LNCaP clone FGC (cell line): ENCODE measurements at regions not wholly inside any gene's neighbourhood (a gene's known extent, or its start where the extent isn't known, plus 50 kb on each side); places are given as distances from the start of the nearest gene placed in this dataset.

Experiments
- DNase-seq: peaks from one replicate; pipeline ENCODE4 v3.0.0-alpha.2; 2011; ENCODE audit warnings: low read depth
- H3K4me3 ChIP-seq: 2 replicates; pipeline ENCODE4 v1.5.1; 2011; ENCODE audit warnings: mild to moderate bottlenecking, low read depth, low read length, control low read depth
- TF ChIP-seq, protein P1 (sequence below): IDR thresholded peaks from 2 replicates; pipeline ENCODE4 v1.5.1; 2012; ENCODE audit warnings: mild to moderate bottlenecking; ENCODE audit not compliant: control insufficient read depth, insufficient read depth; ENCODE audit errors: extremely low read depth

DNA sequence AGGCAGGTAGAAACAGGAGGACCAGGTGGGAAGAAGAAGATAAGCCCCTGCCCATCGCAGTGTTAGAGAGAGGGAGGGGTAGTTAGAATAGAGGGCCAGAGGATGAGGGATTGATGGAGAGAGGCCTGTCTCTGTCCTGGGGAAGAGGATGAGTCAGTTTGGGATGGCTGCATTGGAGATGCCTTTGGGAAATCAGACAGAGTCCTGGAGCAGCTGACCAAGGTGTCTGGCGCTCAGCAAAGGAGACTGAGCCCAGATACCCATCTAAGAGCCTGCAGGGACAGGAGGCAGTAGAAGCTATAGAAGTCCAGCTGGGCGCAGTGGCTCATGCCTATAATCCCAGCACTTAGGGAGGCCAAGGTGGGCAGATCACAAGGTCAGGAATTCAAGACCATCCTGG, 177.8 kb upstream of the HAAO start:
- TF ChIP-seq, protein P1, sequence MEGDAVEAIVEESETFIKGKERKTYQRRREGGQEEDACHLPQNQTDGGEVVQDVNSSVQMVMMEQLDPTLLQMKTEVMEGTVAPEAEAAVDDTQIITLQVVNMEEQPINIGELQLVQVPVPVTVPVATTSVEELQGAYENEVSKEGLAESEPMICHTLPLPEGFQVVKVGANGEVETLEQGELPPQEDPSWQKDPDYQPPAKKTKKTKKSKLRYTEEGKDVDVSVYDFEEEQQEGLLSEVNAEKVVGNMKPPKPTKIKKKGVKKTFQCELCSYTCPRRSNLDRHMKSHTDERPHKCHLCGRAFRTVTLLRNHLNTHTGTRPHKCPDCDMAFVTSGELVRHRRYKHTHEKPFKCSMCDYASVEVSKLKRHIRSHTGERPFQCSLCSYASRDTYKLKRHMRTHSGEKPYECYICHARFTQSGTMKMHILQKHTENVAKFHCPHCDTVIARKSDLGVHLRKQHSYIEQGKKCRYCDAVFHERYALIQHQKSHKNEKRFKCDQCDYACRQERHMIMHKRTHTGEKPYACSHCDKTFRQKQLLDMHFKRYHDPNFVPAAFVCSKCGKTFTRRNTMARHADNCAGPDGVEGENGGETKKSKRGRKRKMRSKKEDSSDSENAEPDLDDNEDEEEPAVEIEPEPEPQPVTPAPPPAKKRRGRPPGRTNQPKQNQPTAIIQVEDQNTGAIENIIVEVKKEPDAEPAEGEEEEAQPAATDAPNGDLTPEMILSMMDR: no peak
- no peak for DNase-seq
- no peak overlapping the region for H3K4me3 ChIP-seq

DNA sequence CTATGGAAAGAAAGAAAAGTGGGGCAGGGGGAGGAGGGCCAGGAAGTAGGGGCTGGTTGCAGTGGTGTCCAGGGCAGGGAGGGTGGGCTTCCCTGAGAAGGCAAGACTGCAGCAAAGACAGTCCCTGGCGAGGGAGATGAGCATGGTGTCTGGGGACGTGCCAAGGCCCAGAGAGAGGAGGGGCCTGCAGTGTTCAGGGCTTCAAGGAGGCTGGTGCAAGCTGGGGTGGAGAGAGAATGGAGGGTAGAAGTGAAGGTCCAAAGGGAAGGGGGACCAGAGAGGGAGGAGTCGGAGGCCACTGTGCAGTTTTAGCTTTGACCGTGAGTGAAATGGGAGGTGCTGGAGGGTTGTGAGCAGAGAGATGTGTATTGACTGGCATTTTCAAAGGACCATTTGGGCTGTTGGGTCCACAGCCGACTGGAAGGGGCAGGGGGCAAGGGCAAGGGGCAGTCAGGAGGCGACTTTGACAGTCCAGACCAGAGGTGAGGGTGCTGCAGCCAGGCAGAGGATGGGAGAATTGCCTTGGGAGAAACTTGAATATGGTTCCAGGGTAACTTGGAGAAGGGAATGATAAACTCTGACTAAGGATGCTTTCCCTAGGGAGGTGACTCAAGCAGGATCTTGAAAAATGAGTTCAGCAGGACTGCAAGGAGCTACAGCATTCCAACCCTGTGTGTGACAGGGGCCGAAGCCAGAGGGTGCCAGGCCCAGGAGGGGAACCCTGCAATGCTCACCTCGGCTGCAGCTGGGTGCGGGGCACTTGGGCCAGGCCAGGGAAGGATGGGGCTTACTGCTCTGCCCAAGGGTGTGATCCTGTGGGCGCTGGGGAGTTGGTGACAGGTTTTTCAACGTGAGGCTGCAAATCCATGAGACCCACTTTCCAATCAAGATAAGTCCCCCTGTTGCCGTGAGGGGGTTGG, 177.1 kb upstream of the HAAO start:
- H3K4me3 ChIP-seq: no peak overlapping the region
- TF ChIP-seq, protein P1: no peak
- no peak for DNase-seq

DNA sequence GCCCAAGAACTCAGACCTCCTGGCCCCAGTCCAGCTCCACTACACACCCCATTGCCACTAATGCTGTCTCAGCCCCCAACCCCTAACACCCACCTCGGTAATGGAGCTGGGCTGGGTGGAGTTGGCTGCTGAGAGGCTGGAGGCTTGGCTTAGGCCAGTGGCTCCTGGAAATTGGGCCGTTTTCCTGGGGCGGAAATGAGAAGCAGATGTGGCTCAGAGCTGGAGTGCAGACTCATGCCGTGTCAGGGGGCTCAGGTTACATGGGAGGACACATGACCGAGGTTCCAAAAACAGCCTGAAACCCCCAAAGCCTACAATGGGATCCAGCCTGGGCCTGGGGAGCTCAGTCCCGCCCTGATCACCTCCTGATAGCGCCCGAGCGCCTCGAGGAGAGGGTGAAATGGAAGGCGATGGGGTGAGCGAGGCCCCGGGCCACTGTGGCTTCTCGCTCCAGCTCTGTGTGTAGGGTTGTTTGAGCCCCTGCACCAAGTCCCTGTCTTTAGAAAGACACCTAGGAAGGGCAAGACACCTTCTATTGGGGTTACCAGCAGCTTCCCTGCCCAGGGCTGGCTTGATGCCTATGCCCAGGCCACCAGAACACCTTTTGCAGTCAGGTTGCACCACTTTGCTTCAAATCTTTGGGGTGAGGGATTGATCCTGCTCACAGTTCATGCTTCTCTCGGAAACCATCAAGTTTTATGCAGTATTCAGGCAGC, 175.7 kb upstream of the HAAO start:
- TF ChIP-seq, protein P1: no peak
- no peak overlapping the region for H3K4me3 ChIP-seq
- DNase-seq: no peak

DNA sequence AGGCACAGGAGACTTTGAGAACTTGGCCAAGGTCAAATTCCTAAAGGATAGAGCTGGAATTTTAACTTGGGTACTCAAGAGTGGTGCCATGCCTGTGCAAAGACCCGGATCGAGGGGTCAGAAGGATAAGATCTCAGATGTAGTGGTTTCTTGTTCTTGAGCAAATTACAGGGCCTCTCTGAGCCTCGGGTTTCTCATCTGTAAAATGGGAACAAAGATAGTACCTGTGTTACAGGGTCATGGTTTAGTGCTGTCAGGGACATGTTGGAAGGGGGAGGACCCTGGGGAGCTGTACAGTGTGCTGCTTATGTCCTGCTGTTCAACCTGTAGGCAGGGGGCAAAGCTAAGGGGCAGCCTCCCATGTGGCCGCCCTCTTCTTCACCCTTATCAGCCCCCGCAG, 173.5 kb upstream of the HAAO start:
- H3K4me3 ChIP-seq: no peak overlapping the region
- no peak for DNase-seq
- TF ChIP-seq, protein P1: no peak

DNA sequence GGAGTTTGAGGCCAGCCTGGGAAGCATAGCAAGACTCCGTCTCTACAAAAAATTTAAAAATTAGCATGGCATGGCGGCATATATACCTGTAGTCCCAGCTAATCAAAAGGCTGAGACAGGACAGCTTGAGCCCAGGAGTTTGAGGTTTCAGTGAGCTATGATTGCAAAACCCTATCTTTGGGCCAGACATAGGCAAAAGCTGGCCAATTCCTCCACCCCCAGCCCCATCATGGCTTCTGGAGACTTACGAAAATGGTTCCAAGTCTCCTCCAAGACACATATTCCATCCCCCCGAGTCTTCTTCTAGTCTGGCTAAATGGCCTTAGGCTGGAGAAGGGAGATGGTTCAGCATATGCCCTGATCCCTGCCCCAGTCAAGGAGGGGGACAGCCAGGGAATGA, 172.8 kb upstream of the HAAO start:
- TF ChIP-seq, protein P1: no peak
- no peak for DNase-seq
- H3K4me3 ChIP-seq: no peak overlapping the region

DNA sequence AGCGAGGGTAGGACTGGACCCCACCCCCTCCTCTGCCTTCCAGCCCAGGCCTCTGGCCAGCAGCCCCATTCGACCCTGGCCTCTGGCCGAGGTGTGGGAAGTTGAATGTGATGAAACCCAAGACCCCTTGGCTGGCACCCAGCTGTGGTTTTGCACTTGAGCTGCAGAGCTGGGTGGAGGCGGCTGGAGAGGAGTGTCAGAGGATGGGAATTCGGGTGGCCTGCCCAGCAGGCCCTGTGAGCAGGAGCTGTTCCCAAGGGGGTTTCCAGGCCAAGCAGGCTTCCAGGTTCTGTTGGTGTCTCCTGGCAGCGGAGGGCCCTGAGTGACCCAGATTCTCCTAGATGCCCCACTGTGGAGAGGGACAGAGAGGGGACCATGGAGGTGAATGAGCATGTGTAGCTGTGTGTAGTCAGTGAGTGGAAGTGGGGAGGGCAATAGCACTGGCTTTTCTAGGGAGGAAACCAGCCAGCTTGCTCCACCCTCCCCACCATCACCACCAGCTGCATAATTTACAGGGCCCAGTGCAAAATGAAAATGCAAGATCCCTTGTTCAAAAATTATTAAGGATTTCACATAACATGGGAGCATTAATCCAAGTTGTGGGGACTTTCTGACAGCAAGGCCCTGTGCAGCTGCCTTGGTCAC, 172.2 kb upstream of the HAAO start:
- TF ChIP-seq, protein P1: no peak
- no peak overlapping the region for H3K4me3 ChIP-seq
- DNase-seq: no peak
